Hepatic stellate cell (primary cell): ENCODE measurements at regions not wholly inside any gene's neighbourhood (a gene's known extent, or its start where the extent isn't known, plus 50 kb on each side); places are given as distances from the start of the nearest gene placed in this dataset.

Experiments
- DNase-seq: peaks from one replicate; pipeline ENCODE4 v3.0.0; 2011; ENCODE audit warnings: low spot score

DNA sequence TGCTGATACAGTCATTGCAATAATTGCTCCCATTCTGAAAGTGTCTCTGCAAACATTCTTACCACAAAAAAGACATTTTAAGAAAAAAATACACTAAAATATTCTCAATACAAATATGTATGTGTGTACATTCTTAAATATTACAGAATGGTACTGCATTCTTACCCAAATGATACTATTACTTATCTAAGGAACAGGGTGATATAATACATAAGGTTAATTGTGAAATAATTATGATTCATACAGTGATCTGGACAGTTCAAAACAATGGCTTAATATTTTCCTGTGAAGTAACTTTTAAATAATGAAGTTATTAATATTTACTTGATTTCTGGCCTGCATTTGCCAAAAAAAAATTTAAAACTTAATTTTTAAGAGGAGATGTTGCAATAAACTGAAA lies 694.6 kb downstream of the TUSC7 start:
- no peak for DNase-seq

DNA sequence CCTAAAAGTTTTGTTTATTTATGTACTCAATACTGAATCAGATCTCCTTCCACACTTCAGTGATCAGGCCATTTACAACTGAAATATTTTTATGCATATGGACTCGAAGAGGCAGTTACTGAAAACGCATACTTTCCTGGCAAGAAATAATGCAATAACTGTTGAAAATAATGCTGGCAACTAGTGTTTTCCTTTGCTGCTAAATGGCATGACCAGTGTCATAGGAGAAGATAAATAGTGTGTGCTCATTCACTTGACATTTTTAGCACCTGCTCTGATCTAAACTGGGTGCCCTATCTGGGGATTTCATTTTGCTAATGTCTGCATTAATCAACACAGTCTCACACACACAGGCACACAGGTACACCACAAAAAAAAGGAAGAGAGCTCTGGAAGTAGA lies 695.2 kb downstream of the TUSC7 start:
- no peak for DNase-seq

DNA sequence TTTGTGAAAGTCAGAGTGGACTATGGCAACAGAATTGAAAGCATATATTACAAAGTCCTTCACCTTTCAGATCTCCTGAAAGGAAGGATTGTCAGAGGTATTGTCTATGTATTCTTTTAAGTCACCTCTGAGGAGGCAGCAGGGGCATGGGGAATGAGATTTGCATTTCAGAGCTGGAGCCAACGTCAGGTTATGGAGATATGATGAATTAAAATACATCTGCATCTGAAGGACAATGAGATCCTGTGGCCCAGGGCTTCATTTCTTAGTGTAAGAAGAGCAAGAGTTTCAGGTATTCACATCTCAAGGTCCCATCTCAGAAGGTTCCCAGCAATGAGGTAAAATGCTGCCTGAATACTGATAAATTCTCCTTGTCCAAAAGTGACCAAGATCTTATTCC lies 695.8 kb downstream of the TUSC7 start:
- no peak for DNase-seq

DNA sequence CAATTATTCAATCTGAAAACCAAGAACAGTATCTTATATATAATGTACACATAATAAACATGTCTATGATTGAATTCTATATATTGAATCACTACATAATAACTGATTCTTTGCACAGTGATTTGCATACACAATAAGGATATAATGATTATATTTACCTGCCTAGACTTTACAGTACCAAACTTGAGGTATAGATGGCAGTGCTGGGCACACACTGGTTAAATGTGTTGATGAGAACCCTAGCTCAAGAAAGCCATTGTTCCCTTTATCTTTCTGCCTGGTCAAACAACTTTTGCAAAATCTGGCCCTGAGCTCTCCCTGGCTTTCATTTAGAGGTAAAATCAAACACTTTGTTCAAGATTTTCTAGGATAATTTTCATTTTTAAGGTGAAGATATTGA lies 697.7 kb downstream of the TUSC7 start:
- DNase-seq = no peak

DNA sequence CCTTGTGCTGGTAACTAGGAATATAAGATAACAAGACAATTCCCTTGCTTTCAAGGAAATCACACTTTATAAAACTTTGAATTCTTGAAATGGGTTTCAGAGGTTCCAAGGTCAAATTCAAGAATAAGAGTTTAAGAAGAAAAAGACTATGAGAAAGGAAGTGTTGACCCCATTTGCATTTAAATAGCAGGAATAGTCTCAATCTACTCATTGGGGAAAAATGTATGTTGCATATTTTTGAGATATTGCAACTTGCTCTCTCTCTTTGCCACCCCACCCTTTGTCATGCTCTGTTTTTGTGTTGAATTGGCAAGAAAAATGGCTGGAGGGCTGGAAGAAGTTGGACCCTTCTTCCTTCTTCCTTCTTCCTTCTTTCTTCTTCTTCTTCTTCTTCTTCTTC lies 699.2 kb downstream of the TUSC7 start:
- DNase-seq = no peak

DNA sequence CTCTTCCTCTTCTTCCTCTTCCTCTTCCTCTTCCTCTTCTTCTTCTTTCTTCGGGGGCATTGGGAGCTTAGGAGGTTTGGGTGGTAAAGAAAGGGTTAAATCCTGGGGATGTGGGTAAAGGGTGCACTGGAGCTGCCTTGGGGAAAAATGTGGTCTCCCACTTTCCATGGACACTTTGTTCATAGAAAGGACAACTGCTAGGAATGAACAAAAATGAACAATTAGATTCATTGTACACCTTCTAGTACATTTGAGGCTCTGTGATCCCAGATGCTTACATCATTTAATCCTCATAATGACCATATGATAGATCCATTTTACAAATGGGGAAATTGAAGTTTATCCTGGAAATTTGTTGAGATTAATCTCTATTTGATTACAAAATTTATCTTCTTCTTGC lies 699.7 kb downstream of the TUSC7 start:
- DNase-seq = no peak

DNA sequence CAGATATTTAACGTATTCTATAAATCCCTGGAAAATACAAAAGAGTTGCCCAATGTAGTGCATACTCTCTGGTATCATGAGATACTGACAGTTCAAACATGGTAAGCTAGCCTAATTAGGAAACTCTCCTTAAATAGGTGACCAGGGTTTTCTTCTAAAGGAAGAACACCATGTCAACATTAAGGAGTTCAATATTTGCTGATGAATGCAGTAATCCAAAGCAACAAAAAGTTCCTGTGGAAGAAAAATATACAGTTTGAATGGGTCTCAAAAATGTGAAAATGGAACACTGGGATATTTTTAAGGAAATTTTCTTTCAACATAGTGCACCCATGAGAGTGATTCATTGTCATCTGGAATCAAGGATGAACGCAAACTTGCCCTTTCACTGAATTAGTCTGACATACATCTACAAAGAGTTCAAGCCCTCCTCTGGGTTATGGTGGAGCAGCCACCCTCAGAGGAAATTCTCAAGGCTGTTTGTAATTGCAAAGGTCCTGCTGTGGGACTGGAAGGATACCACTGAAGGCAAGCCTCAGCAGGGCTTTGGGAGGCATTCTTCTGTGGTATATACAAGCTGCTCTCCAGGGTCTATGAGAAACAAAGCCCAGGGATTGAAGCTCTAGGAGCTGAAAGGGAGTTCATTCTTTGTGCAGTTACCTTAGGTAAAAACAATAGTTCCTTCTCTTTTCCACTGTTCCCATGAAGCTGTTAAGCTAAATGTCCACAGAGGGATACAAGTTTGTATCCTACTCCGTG lies 700.3 kb downstream of the TUSC7 start:
- DNase-seq = no peak

DNA sequence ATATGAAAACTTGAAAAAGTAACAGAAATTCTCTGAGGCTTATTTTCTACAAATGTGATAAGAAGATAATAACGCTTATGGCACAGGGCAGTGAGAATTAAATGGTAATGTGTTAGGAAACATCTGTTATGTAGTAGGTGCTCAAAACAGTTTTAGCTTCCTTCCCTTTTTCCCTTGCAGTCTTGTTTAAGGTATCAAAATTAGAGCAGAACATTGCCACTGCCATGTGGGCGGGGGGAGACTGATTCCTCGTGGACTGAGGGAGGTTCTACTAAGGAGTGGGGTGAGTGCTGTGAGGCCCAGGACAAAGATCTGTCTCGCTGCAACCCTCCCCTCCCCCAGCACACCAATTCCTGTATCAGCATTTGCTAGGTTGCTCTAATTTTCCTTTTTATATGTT lies 702.4 kb downstream of the TUSC7 start:
- DNase-seq = no peak

DNA sequence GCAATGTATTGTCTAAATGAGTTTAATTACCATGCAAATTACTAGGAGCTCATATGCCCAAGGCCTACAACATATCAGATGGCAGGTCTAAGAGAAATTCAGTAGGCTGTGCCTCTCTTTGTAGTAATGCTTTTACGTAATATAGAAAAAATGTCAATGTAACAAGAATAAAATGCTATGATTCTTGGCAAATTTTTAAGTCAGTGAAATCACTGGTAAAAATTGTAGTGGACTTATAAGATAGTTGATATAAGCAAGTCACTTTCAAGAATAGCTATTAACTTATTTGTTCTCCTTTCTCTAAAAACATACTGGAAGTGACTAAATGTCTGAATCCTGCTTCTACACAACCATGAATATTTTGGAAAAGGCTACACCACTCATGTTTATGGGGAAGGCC lies 707.8 kb downstream of the TUSC7 start:
- no peak for DNase-seq

DNA sequence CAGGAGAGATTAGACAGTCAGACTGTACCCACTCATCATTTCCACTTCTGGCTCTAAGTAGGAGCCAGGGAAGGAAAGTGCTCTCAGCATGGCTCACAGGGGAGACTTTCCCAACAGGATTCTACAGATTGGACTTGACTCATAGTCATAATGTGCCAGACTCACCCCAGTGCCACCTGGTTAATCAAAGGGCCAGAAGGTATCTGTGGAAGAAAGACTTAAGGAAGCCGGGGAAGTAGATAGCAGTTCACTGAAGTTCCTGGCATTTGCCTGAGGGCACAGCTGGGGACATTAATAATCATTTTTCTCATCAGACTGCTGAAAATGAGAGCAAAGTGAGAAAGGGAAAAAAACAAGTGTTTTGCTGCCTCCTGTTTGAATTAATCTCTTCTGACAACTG lies 717.5 kb downstream of the TUSC7 start:
- no peak for DNase-seq

DNA sequence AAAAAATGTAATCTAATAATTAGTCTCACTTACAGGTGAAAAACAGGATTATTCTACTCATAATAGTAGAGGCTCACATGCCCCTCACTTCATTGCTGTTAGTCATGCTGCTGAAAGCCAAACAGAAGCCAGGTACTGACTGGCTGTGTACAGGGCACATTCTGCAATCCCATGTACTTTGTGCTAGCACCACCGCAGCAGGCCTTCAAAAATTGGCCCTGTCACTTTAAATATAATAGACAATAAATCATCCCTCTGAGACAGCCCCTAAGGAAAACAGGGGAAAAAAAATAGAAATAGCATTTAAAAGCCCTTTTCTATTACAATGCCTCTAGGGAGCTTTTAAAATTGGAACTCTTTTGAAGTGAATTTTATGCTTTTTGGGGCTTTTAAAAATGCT lies 723.8 kb downstream of the TUSC7 start:
- no peak for DNase-seq

DNA sequence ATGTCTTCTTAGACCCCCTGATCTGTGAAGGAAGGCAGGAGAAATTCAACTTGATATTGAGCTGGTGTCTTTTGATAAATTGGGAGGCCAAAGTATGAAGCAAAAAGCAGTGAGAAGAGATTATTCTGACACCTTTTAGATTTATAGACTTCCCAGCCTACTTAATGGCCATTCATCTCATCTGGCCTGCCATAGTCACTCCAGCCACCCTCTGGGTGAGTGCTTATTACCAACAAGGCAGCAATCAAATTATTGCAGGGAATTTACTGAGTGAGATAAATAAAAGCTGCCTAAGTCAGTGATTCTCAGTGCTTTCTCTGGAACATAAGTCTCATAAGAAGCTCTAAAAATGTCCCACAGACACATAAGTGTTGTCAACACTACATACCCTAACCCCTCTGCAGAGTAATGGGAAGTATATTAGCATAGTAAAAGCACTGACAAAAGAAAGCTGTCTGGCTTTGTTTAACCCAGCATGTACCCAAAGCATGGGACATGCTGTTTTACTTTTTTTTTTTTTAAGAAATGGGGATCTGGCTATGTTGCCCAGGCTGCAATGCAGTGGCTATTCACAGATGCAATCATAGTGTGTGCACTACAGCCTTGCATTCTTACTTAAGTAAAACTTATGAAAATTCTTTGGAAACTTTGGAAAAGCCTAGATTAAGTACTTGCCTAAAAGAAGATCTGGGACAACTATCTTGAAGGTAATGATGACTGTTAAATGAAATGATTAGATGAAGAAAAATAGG lies 725.3 kb downstream of the TUSC7 start:
- DNase-seq = no peak

DNA sequence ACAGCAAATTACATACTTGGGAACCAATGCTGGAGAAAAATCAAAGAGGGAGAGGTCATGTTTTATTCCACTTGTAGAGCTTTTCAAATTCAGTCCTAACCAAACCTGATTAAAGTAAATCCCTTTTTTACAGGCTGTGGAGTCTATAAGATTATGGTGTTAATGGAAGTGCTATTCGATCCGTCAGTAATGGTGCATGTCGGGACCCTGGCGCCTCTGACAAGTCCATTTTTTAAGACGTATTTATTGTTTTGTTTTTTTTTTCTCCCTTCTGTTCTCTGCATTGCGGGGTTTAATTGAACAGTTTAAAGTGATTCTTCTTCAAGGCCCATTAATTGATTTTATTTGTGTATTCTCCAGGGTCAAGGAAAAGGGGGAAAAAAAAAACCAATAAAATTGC lies 725.9 kb downstream of the TUSC7 start:
- DNase-seq = no peak

DNA sequence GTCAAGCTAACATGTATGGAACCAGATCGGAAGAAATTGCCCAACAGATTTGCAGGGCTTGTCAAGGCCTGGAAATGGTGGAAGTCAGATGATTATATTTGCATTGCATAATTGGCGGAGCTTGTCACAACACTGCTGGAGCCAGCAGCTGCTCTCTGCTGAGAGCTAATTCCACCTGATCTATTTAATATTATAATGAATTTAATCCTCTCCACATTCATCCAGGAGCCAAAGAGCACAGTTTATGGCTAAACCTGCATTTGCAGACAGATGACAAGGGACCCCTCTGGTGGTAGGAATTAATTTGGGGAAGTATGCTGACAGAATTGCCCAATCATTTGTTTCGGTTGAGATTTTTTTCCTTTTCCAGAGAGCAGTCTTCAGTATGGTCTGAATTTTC lies 730.2 kb downstream of the TUSC7 start:
- peak; percentile 2 for DNase-seq

DNA sequence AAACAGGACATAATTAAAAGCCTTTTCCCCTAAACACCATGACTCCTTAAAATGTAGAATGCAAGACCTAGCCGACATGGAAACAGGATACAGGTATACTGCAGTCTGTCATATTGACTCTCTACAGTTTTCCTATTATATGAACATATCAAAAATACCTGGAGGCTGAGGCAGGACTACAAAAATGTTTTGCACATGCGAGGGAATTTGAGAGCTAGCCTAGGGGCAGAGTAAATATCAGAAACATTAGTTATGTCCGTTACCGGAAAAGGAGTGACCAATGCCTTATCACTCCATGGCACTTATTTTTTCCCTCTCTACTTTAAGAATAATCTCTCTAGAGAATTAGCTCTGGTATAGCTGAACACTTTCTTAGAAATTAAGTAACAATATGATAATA lies 732.3 kb downstream of the TUSC7 start:
- no peak for DNase-seq

DNA sequence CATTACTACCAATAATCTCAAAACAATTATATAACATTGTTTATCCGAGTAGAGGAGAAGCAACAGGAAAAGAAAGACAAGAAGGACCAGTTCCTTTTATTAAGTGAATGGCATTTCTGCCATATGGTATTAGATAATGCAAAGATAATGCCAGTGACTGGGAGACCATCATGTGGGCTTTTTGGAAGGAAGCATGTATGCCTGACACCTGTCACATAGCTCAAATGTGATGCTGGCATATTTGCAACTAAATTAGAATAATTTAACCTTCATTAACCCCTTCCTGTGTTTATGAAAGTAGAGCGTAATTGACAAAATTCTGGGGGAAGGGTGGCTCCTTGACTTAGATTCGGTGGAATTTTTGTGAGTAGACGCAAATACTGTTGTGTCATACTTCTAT lies 733.0 kb downstream of the TUSC7 start:
- DNase-seq = no peak

DNA sequence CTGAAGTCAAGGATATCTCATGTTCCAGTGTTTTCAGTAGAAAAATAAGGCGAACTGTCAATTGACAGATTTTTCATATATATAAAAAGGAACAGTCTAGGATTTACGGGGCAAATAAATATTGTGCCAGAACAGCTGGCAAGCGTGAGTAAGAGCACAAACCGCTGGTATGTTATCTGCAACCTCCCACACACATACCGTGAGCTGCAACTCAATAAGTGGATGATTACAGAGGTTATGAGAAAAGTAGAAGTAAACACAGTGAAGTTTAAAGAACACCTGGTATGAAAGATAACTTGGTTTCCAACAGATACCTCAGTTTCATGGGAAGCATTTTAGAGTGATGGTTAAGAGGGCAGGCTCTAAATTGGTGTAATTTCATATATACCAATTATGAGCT lies 733.4 kb downstream of the TUSC7 start:
- no peak for DNase-seq

DNA sequence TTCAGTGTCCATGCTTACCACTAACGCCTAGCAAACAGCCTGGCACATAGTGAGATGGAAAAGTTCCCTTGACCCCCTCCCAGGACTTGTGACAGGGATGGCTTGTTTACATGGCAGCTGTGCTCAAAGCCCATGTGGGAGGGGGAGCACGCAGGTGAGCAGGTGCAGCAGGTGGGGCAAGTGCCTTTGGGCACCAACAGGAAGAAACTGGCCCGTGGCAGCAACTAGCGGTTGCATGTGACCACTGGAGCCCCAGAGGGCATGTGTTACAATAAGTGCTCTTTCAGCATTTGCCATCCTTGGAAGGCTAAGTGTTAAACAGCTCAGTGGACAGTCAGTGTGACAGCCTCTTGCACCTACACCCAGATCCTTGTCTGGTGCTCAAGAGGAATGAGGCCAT lies 734.6 kb downstream of the TUSC7 start:
- DNase-seq = no peak

DNA sequence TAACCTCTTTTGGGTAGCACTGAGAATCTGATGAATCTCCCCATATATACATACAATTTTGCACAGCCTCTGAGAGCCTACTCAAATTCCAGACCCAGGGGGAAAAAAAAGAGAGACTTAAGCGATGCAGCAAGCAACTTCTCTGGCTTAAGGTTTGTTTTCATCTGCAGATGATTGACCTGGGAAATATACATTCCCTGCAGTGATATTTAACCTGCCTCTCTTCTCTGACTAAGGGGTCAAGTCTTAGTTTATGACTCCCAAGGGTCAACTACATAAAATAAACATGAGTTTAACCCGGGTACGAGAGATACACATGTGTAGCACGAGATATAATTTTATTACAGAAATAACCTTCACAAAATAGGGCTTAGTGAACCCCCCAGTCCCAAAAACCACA lies 737.8 kb downstream of the TUSC7 start:
- DNase-seq = no peak

DNA sequence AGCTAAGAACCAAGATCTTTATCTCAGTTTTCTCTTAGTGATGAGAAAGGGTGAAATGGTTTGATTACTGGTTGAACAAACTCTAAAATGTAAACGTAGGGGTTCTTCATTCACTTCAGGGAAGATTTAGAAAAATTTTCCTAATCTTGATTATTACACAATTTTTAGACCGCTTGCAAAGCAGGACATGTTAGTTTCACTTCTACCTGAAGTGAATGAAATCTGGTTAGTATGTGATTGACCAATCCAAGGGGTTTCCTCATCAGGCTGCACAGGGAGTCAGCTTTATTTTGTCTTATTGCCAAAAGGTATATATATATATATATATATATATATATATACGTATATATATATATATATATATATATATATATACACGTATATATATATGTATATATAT lies 740.4 kb downstream of the TUSC7 start:
- DNase-seq = no peak

DNA sequence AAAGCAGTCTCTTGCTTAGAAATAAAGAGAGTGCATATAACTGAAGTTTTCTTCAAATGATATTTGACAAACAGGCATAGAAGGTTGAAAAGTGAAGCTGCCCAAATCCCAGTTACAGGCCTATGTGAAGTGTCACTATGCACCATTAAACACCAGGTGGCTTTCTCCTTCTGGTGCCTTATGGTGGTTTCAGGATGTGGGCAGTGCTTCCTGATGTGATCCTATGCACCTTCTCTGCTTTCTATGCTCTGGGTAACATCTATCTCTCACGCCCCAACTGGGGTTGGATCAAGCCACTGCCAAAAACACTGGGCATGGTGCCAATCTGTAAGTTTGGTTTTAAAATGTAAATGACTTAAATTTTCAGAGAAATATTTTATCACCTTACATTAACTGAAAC lies 744.7 kb downstream of the TUSC7 start:
- no peak for DNase-seq

DNA sequence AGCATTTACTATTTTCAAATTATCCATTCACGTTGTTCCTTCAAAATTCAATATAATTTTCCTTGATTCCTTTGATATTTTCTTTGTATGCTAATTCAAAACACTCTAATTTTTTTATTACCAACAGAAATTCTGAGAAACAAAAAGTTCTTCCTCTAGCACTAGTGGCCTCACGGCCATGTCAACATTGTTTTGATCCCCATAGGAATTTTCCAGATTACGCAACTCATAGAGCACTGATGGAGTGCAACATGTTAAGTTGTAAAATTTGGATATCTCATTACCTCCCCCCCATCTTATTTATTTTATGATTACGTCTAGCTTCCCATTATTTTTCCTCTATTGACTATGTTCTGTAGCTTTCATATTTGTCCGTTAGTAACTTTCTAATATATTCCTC lies 745.3 kb downstream of the TUSC7 start:
- DNase-seq = no peak

DNA sequence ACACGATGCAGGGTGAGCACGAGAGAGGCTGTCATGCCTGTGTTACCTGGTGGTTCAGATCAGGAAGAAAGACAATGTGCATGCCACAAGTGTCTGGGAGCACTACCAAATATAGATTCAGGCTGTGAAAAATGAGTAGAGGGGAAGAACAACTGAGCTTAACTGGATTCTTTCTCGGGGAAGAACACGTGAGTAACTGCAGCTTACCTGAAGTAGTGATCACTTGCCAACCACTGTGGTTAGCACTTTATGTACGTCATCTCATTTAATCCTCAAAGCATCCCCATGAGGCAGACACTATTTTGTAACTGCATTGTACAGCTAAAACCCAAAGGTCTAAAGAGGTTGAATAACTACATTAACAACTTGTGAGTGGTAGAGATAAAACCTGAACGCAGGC lies 746.2 kb downstream of the TUSC7 start:
- no peak for DNase-seq
